Left kidney (tissue), 1 donor: ENCODE measurements at regions not wholly inside any gene's neighbourhood (a gene's known extent, or its start where the extent isn't known, plus 50 kb on each side); places are given as distances from the start of the nearest gene placed in this dataset.

ENCODE experiments used
- DNase-seq: peaks from one replicate; pipeline ENCODE4 v3.0.0-alpha.2; 2013

- no peak for DNase-seq
Observed at GRCh38 chr12:4134448-4135263, 138.9 kb upstream of the CCND2 start.

GRCh38 chr12:4133636-4134447 lies 139.7 kb upstream of the CCND2 start:
- no peak for DNase-seq

GRCh38 chr12:4133029-4133428 lies 140.5 kb upstream of the CCND2 start:
- DNase-seq, result no peak

GRCh38 chr12:4121506-4122020 lies 152.0 kb upstream of the CCND2 start:
- DNase-seq, result no peak

GRCh38 chr12:4120316-4120917 lies 153.1 kb upstream of the CCND2 start:
- DNase-seq, result no peak

- DNase-seq, result no peak
Observed at GRCh38 chr12:4119157-4119761, 154.3 kb upstream of the CCND2 start.

GRCh38 chr12:4118601-4119156 lies 154.9 kb upstream of the CCND2 start:
- DNase-seq, result no peak

GRCh38 chr12:4118017-4118510 lies 155.5 kb upstream of the CCND2 start:
- DNase-seq, result no peak

- DNase-seq, result no peak
Observed at GRCh38 chr12:4117386-4118016, 156.1 kb upstream of the CCND2 start.

- DNase-seq, result no peak
Observed at GRCh38 chr12:4116251-4117111, 157.1 kb upstream of the CCND2 start.

- no peak for DNase-seq
Observed at GRCh38 chr12:4115570-4115969, 158.0 kb upstream of the CCND2 start.

- DNase-seq, result no peak
Observed at GRCh38 chr12:4114986-4115385, 158.6 kb upstream of the CCND2 start.

- no peak for DNase-seq
Observed at GRCh38 chr12:4112734-4113325, 160.7 kb upstream of the CCND2 start.

- no peak for DNase-seq
Observed at GRCh38 chr12:4112290-4112689, 161.3 kb upstream of the CCND2 start.

- no peak for DNase-seq
Observed at GRCh38 chr12:4111010-4111409, 162.6 kb upstream of the CCND2 start.

GRCh38 chr12:4109826-4110225 lies 163.7 kb upstream of the CCND2 start:
- DNase-seq, result no peak

- DNase-seq, result no peak
Observed at GRCh38 chr12:4108803-4109345, 164.7 kb upstream of the CCND2 start.

- no peak for DNase-seq
Observed at GRCh38 chr12:4107911-4108697, 165.5 kb upstream of the CCND2 start.

GRCh38 chr12:4107436-4107878 lies 166.1 kb upstream of the CCND2 start:
- peak; percentile 57 for DNase-seq
